GM19193 (cell line): ENCODE measurements at regions not wholly inside any gene's neighbourhood (a gene's known extent, or its start where the extent isn't known, plus 50 kb on each side); places are given as distances from the start of the nearest gene placed in this dataset.

ENCODE experiments used
- POLR2A ChIP-seq: IDR thresholded peaks from 4 replicates; pipeline ENCODE4 v1.6.1; 2011; ENCODE audit not compliant: insufficient read depth, insufficient read length; ENCODE audit errors: extremely low read depth

- TF ChIP-seq POLR2A = no peak
Measured at GRCh38 chr17:71192848-71193247, 928.0 kb upstream of the SOX9 start.

- no peak for TF ChIP-seq POLR2A
Measured at GRCh38 chr17:71200597-71200996, 920.2 kb upstream of the SOX9 start.

GRCh38 chr17:71201639-71202038 is 919.2 kb upstream of the SOX9 start:
- TF ChIP-seq POLR2A = no peak

- TF ChIP-seq POLR2A = no peak
Measured at GRCh38 chr17:71202449-71202848, 918.4 kb upstream of the SOX9 start.

- no peak for TF ChIP-seq POLR2A
Measured at GRCh38 chr17:71203953-71204352, 916.9 kb upstream of the SOX9 start.

- no peak for TF ChIP-seq POLR2A
Measured at GRCh38 chr17:71208111-71208704, 912.6 kb upstream of the SOX9 start.

- no peak for TF ChIP-seq POLR2A
Measured at GRCh38 chr17:71213936-71214335, 906.9 kb upstream of the SOX9 start.

GRCh38 chr17:71217769-71218168 is 903.1 kb upstream of the SOX9 start:
- TF ChIP-seq POLR2A = no peak

- TF ChIP-seq POLR2A = no peak
Measured at GRCh38 chr17:71224824-71225575, 895.8 kb upstream of the SOX9 start.

GRCh38 chr17:71227841-71228240 is 893.0 kb upstream of the SOX9 start:
- TF ChIP-seq POLR2A = no peak

- TF ChIP-seq POLR2A = no peak
Measured at GRCh38 chr17:71229070-71229469, 891.8 kb upstream of the SOX9 start.

GRCh38 chr17:71232801-71233559 is 887.8 kb upstream of the SOX9 start:
- no peak for TF ChIP-seq POLR2A

- no peak for TF ChIP-seq POLR2A
Measured at GRCh38 chr17:71234349-71234748, 886.5 kb upstream of the SOX9 start.

- TF ChIP-seq POLR2A = no peak
Measured at GRCh38 chr17:71237903-71238538, 882.8 kb upstream of the SOX9 start.

- TF ChIP-seq POLR2A = no peak
Measured at GRCh38 chr17:71247441-71248015, 873.3 kb upstream of the SOX9 start.
